SK-N-SH (cell line): ENCODE measurements at regions not wholly inside any gene's neighbourhood (a gene's known extent, or its start where the extent isn't known, plus 50 kb on each side); places are given as distances from the start of the nearest gene placed in this dataset.

ENCODE experiments used
- CTCF ChIA-PET: fragments of 300-600, 350-600 bp; formaldehyde crosslinking; extraction: SDS; loops from one replicate; lab custom pipeline; 2021; lab: Yijun Ruan, JAX
- POLR2A ChIA-PET: fragments of 350-600 bp; sonication (Branson Sonifier 250); formaldehyde crosslinking; extraction: SDS; loops from one replicate; lab custom pipeline; 2020; ENCODE audit warnings: antibody characterized with exemption, inconsistent platforms; lab: Yijun Ruan, JAX
- DNase-seq: peaks from one replicate; pipeline ENCODE4 v3.0.0; 2012
- H2AFZ ChIP-seq: fragments of 200-600 bp; sonication (generic); 2 replicates; pipeline ENCODE4 v1.8.1; 2016; ENCODE audit warnings: antibody characterized with exemption, mild to moderate bottlenecking, low read depth
- H3F3A ChIP-seq: fragments of 200-600 bp; sonication (generic); replicated peaks from 2 replicates; pipeline ENCODE3; 2016; ENCODE audit warnings: antibody characterized with exemption, mild to moderate bottlenecking; ENCODE audit not compliant: insufficient read depth
- H3K27ac ChIP-seq, 2 experiments: fragments of 200-500 bp in 1 of 2; fragments of 200-600 bp in 1 of 2; sonication (Bioruptor generic) in 1 of 2; sonication (generic), shearing (Covaris generic) in 1 of 2; 2 replicates each; pipeline versions ENCODE4 v1.5.1 to v1.6.1; 2014 to 2016; ENCODE audit warnings: low read depth in 2 of 2, inconsistent platforms in 1 of 2, low read length in 1 of 2, mild to moderate bottlenecking in 1 of 2, mixed read lengths in 1 of 2
- H3K27me3 ChIP-seq: fragments of 200-600 bp; sonication (generic), shearing (Covaris generic); 2 replicates; pipeline ENCODE4 v1.6.1; 2016; ENCODE audit warnings: mixed run types; ENCODE audit not compliant: insufficient read depth
- H3K36me3 ChIP-seq, 2 experiments: fragments of 200-500 bp in 1 of 2; fragments of 200-600 bp in 1 of 2; sonication (Bioruptor generic) in 1 of 2; sonication (generic) in 1 of 2; replicated peaks in 1 of 2; 2 replicates each; pipeline versions ENCODE3 to v1.5.1; 2014 to 2016; ENCODE audit warnings: low read length in 1 of 2, mild to moderate bottlenecking in 1 of 2; ENCODE audit not compliant: insufficient read depth in 2 of 2, control insufficient read depth in 1 of 2
- H3K4me1 ChIP-seq, 2 experiments: fragments of 200-500 bp in 1 of 2; fragments of 200-600 bp in 1 of 2; sonication (Bioruptor generic) in 1 of 2; sonication (generic), shearing (Covaris generic) in 1 of 2; 2 replicates each; pipeline versions ENCODE4 v1.5.1 to v1.6.1; 2014 to 2016; ENCODE audit warnings: low read depth in 1 of 2, low read length in 1 of 2, mixed run types in 1 of 2; ENCODE audit not compliant: insufficient read depth in 2 of 2, control insufficient read depth in 1 of 2
- H3K4me2 ChIP-seq: fragments of 200-600 bp; sonication (generic), shearing (Covaris generic); 2 replicates; pipeline ENCODE4 v1.6.1; 2017; ENCODE audit warnings: mixed run types
- H3K4me3 ChIP-seq, 2 experiments: fragments of 200-500 bp in 1 of 2; fragments of 200-600 bp in 1 of 2; sonication (Bioruptor generic) in 1 of 2; sonication (generic), shearing (Covaris generic) in 1 of 2; 2 replicates each; pipeline versions ENCODE4 v1.5.1 to v1.8.1; 2014 to 2016; ENCODE audit warnings: low read depth in 2 of 2, inconsistent platforms in 1 of 2, low read length in 1 of 2, mild to moderate bottlenecking in 1 of 2, mixed read lengths in 1 of 2, moderate library complexity in 1 of 2
- H3K79me2 ChIP-seq: fragments of 200-600 bp; sonication (generic); 2 replicates; pipeline ENCODE4 v1.8.1; 2017; ENCODE audit warnings: mild to moderate bottlenecking; ENCODE audit not compliant: insufficient read depth
- H3K9ac ChIP-seq: fragments of 200-600 bp; sonication (generic); 2 replicates; pipeline ENCODE4 v1.6.1; 2017; ENCODE audit warnings: mixed run types
- H3K9me2 ChIP-seq: fragments of 200-600 bp; sonication (generic); 2 replicates; pipeline ENCODE4 v1.6.1; 2017; ENCODE audit warnings: mixed run types
- H3K9me3 ChIP-seq: fragments of 200-600 bp; sonication (generic); 2 replicates; pipeline ENCODE4 v1.6.1; 2017; ENCODE audit warnings: mixed run types, mild to moderate bottlenecking, moderate library complexity
- H4K20me1 ChIP-seq: fragments of 200-600 bp; sonication (generic); 2 replicates; pipeline ENCODE4 v1.6.1; 2017; ENCODE audit warnings: mild to moderate bottlenecking, mixed run types; ENCODE audit not compliant: insufficient read depth
- JUND ChIP-seq: IDR thresholded peaks from 2 replicates; pipeline ENCODE4 v1.4.0; 2012
- MEF2A ChIP-seq: IDR thresholded peaks from 2 replicates; pipeline ENCODE4 v1.4.0; 2012; ENCODE audit warnings: low read depth, borderline replicate concordance
- MXI1 ChIP-seq: IDR thresholded peaks from 2 replicates; pipeline ENCODE4 v1.6.1; 2012; ENCODE audit warnings: mild to moderate bottlenecking, low read depth, low read length, improper control_type of control experiment
- NFIC ChIP-seq: IDR thresholded peaks from 2 replicates; pipeline ENCODE4 v1.4.0; 2012; ENCODE audit warnings: borderline replicate concordance
- NRF1 ChIP-seq: IDR thresholded peaks from 2 replicates; pipeline ENCODE4 v1.6.1; 2012; ENCODE audit warnings: low read depth, mild to moderate bottlenecking, low read length
- POLR2AphosphoS5 ChIP-seq: IDR thresholded peaks from 2 replicates; pipeline ENCODE4 v1.6.1; 2012; ENCODE audit warnings: low read depth, low read length
- REST ChIP-seq: IDR thresholded peaks from 2 replicates; pipeline ENCODE4 v1.6.1; 2012; ENCODE audit warnings: mild to moderate bottlenecking, low read depth, low read length, moderate library complexity
- RXRA ChIP-seq: IDR thresholded peaks from 2 replicates; pipeline ENCODE4 v1.4.0; 2012; ENCODE audit warnings: low read depth, mild to moderate bottlenecking, borderline replicate concordance
- TAF1 ChIP-seq: IDR thresholded peaks from 2 replicates; pipeline ENCODE4 v1.6.1; 2012; ENCODE audit warnings: low read depth, mild to moderate bottlenecking, low read length, moderate library complexity, borderline replicate concordance
- TCF12 ChIP-seq: IDR thresholded peaks from 2 replicates; pipeline ENCODE4 v1.4.0; 2012
- TEAD4 ChIP-seq: IDR thresholded peaks from 2 replicates; pipeline ENCODE4 v1.4.0; 2012; ENCODE audit warnings: mild to moderate bottlenecking, borderline replicate concordance; ENCODE audit not compliant: insufficient read depth
- YY1 ChIP-seq: IDR thresholded peaks from 2 replicates; pipeline ENCODE4 v1.4.0; 2012; ENCODE audit warnings: low read depth, mild to moderate bottlenecking
- ZBTB33 ChIP-seq: IDR thresholded peaks from 2 replicates; pipeline ENCODE4 v1.4.0; 2012; ENCODE audit warnings: low read depth, borderline replicate concordance
- WGBS: methylation state at CpG from one replicate; pipeline ENCODE4 v1.1.6; 2017; ENCODE audit warnings: low lambda C conversion rate; 5-methylcytosine and 5-hydroxymethylcytosine counted together

GRCh38 chr5:114238771-114239313, 123.0 kb upstream of the KCNN2 start (continued):
- no peak for TF ChIP-seq ZBTB33
- no peak for TF ChIP-seq TCF12

- WGBS, result 15% methylated on average over 8 of the region's 8 CpGs
- H3F3A ChIP-seq, result no peaks in the 10 kb centered on the region
- no peak for DNase-seq
- no peaks in the 10 kb centered on the region for H3K79me2 ChIP-seq
- H3K4me3 ChIP-seq, result no peak overlapping the region
- POLR2A ChIA-PET, result no interaction called here
- no peak overlapping the region for H3K9ac ChIP-seq
- no peaks in the 10 kb centered on the region for H4K20me1 ChIP-seq
- H2AFZ ChIP-seq, result peak overlapping the region; percentile 78; the same call in 1 of the 2 replicates
- no peak for TF ChIP-seq TEAD4
- TF ChIP-seq REST, result no peak
- no peak for TF ChIP-seq NRF1
- TF ChIP-seq MXI1, result no peak
- no peak for TF ChIP-seq POLR2AphosphoS5
- TF ChIP-seq, all 33 proteins: peak for 0
- Histone ChIP-seq H3K9me3 (no peaks in the 10 kb centered on the region; the same call in 1 of the 2 replicates), H3K9me2 (no peaks in the 10 kb centered on the region), H3K27me3 (no peaks in the 10 kb centered on the region), H3K36me3 (no peaks in the 10 kb centered on the region), H3K27ac (peak overlapping the region in 1 of 2 experiments; percentile 16; a peak in 1 of 4 replicates), H3K4me1 (no peaks in the 10 kb centered on the region), H3K4me2 (peak overlapping the region; percentile 16; the same call in 1 of the 2 replicates)
- CTCF ChIA-PET, result interaction anchor here (0.6 kb wide), 1 partner anchor 194 kb away, joined by 3 read pairs; no protein-coding TSS in a partner anchor
Measured at GRCh38 chr5:114243281-114243971, 118.4 kb upstream of the KCNN2 start.

- ChIA-PET CTCF (interaction anchor here (0.6 kb wide), 1 partner anchor 193 kb away, joined by 3 read pairs; no protein-coding TSS in a partner anchor), POLR2A (no interaction called here)
- WGBS, result 3% methylated on average over 1 of the region's 1 CpG
- Histone ChIP-seq H3F3A (no peaks in the 10 kb centered on the region), H3K27me3 (no peaks in the 10 kb centered on the region), H3K4me2 (peak overlapping the region; percentile 16; the same call in 1 of the 2 replicates), H4K20me1 (no peaks in the 10 kb centered on the region), H3K36me3 (no peaks in the 10 kb centered on the region), H3K9ac (no peak overlapping the region), H3K27ac (peak overlapping the region in 1 of 2 experiments; percentile 16; a peak in 1 of 4 replicates), H3K79me2 (no peaks in the 10 kb centered on the region), H3K4me1 (no peaks in the 10 kb centered on the region), H3K9me2 (no peaks in the 10 kb centered on the region), H2AFZ (no peak overlapping the region), H3K4me3 (no peak overlapping the region), H3K9me3 (no peaks in the 10 kb centered on the region; the same call in 1 of the 2 replicates)
- no peak for DNase-seq
- TF ChIP-seq REST (no peak), NFIC (no peak), YY1 (no peak), POLR2AphosphoS5 (no peak), NRF1 (no peak), TAF1 (no peak), RXRA (no peak), MEF2A (no peak), JUND (no peak), TEAD4 (no peak)
Measured at GRCh38 chr5:114243972-114244317, 117.9 kb upstream of the KCNN2 start.
